H1 (cell line): ENCODE measurements at regions not wholly inside any gene's neighbourhood (a gene's known extent, or its start where the extent isn't known, plus 50 kb on each side); places are given as distances from the start of the nearest gene placed in this dataset.

Source experiments
- CTCF ChIA-PET: fragments of 300-600 bp; sonication (Branson Sonifier 250); formaldehyde crosslinking; loops from one replicate; lab custom pipeline; 2021; ENCODE audit not compliant: partially characterized antibody; lab: Charles Lee
- POLR2A ChIA-PET: fragments of 300-600 bp; sonication (Branson Sonifier 250); formaldehyde crosslinking; loops from one replicate; lab custom pipeline; 2021; ENCODE audit warnings: inconsistent platforms; ENCODE audit not compliant: partially characterized antibody; lab: Charles Lee
- DNase-seq, 2 experiments: peaks; one replicate each; pipeline versions ENCODE4 v3.0.0 to v3.0.0-alpha.2; 2010 to 2022; ENCODE audit warnings: low spot score in 2 of 2, low read depth in 1 of 2, mixed read lengths in 1 of 2
- FAIRE-seq: peaks from 2 replicates; lab custom pipeline; 2011; peaks lifted over from hg19 to GRCh38; lab: Jason Lieb, UNC
- H2AFZ ChIP-seq: 2 replicates; pipeline ENCODE4 v1.8.1; 2012; ENCODE audit warnings: low read length, inconsistent platforms
- H2AK5ac ChIP-seq: 2 replicates; pipeline ENCODE4 v1.6.1; 2013; ENCODE audit warnings: low read depth, low read length
- H2BK120ac ChIP-seq: replicated peaks from 2 replicates; pipeline ENCODE3; 2013; ENCODE audit warnings: low read depth, low read length, inconsistent platforms
- H2BK12ac ChIP-seq: 2 replicates; pipeline ENCODE4 v1.6.1; 2013; ENCODE audit warnings: low read depth, low read length
- H2BK15ac ChIP-seq: 2 replicates; pipeline ENCODE4 v1.6.1; 2013; ENCODE audit warnings: low read length
- H2BK20ac ChIP-seq: 2 replicates; pipeline ENCODE4 v1.6.1; 2013; ENCODE audit warnings: low read length
- H2BK5ac ChIP-seq: 2 replicates; pipeline ENCODE4 v1.6.1; 2013; ENCODE audit warnings: low read depth, low read length
- H3K14ac ChIP-seq: 2 replicates; pipeline ENCODE4 v1.6.1; 2013; ENCODE audit warnings: inconsistent platforms; ENCODE audit not compliant: insufficient read length
- H3K18ac ChIP-seq: 2 replicates; pipeline ENCODE4 v1.6.1; 2013; ENCODE audit warnings: low read length; ENCODE audit errors: extremely low read depth
- H3K23ac ChIP-seq: 2 replicates; pipeline ENCODE4 v1.6.1; 2013; ENCODE audit warnings: inconsistent platforms; ENCODE audit not compliant: insufficient read length
- H3K23me2 ChIP-seq: 2 replicates; pipeline ENCODE4 v1.6.1; 2013; ENCODE audit warnings: low read depth, low read length
- H3K27ac ChIP-seq: 2 replicates; pipeline ENCODE4 v1.6.1; 2011; ENCODE audit warnings: low read depth, low read length, inconsistent platforms
- H3K27me3 ChIP-seq, 4 experiments: replicated peaks in 1 of 4; 1 replicate in 1 of 4; 2 replicates in 3 of 4; pipeline versions ENCODE4 v1.6.1 to v1.8.1; 2011 to 2013; ENCODE audit warnings: low read length in 3 of 4, mild to moderate bottlenecking in 3 of 4, inconsistent platforms in 2 of 4, mixed read lengths in 2 of 4, moderate library complexity in 1 of 4; ENCODE audit not compliant: control insufficient read depth in 3 of 4, insufficient read depth in 3 of 4; ENCODE audit errors: extremely low read depth in 1 of 4
- H3K36me3 ChIP-seq, 4 experiments: 2 replicates each; pipeline versions ENCODE4 v1.6.1 to v1.8.1; 2011 to 2013; ENCODE audit warnings: mild to moderate bottlenecking in 4 of 4, low read length in 3 of 4, moderate library complexity in 2 of 4, control low read depth in 1 of 4, inconsistent platforms in 1 of 4; ENCODE audit not compliant: insufficient read depth in 4 of 4, control insufficient read depth in 2 of 4
- H3K4ac ChIP-seq: replicated peaks from 2 replicates; pipeline ENCODE3; 2013; ENCODE audit warnings: low read length, low read depth, mixed read lengths, inconsistent platforms; ENCODE audit not compliant: insufficient read length
- H3K4me1 ChIP-seq, 4 experiments: replicated peaks in 1 of 4; 1 replicate in 1 of 4; 2 replicates in 3 of 4; pipeline versions ENCODE4 v1.6.1 to v1.8.1; 2011 to 2013; ENCODE audit warnings: low read length in 3 of 4, inconsistent platforms in 2 of 4, mixed read lengths in 1 of 4; ENCODE audit not compliant: insufficient read depth in 4 of 4, control insufficient read depth in 3 of 4
- H3K4me2 ChIP-seq, 2 experiments: 2 replicates each; pipeline versions ENCODE4 v1.6.1 to v1.8.1; 2011 to 2013; ENCODE audit warnings: low read depth in 2 of 2, low read length in 2 of 2, control low read depth in 1 of 2, inconsistent platforms in 1 of 2, mild to moderate bottlenecking in 1 of 2; ENCODE audit not compliant: insufficient read depth in 1 of 2
- H3K4me3 ChIP-seq, 4 experiments: fragments of 200-600, 300-600 bp in 1 of 4; sonication (generic), shearing (Covaris generic), sonication (Bioruptor Twin) in 1 of 4; 2 replicates each; pipeline versions ENCODE4 v1.5.1 to v1.8.1; 2011 to 2016; ENCODE audit warnings: low read length in 4 of 4, low read depth in 3 of 4, control low read depth in 2 of 4, inconsistent platforms in 2 of 4, mild to moderate bottlenecking in 2 of 4, mixed read lengths in 1 of 4, moderate library complexity in 1 of 4; ENCODE audit not compliant: insufficient read depth in 2 of 4; ENCODE audit errors: extremely low read depth in 1 of 4
- H3K56ac ChIP-seq: replicated peaks from 2 replicates; pipeline ENCODE3; 2013; ENCODE audit warnings: low read depth, mild to moderate bottlenecking, mixed read lengths, low read length, inconsistent platforms; ENCODE audit not compliant: insufficient read length
- H3K79me1 ChIP-seq: 2 replicates; pipeline ENCODE4 v1.6.1; 2013; ENCODE audit warnings: low read depth, low read length, control low read depth
- H3K79me2 ChIP-seq, 2 experiments: 2 replicates each; pipeline versions ENCODE4 v1.6.1 to v1.8.1; 2012 to 2013; ENCODE audit warnings: low read length in 2 of 2, mild to moderate bottlenecking in 2 of 2, inconsistent platforms in 1 of 2; ENCODE audit not compliant: insufficient read depth in 2 of 2, control insufficient read depth in 1 of 2
- H3K9ac ChIP-seq, 4 experiments: replicated peaks in 1 of 4; 1 replicate in 1 of 4; 2 replicates in 3 of 4; pipeline versions ENCODE4 v1.6.1 to v1.8.1; 2011 to 2013; ENCODE audit warnings: low read depth in 3 of 4, low read length in 3 of 4, control low read depth in 2 of 4, mild to moderate bottlenecking in 2 of 4, moderate library complexity in 2 of 4, inconsistent platforms in 1 of 4; ENCODE audit errors: extremely low read depth in 1 of 4
- H3K9me3 ChIP-seq, 2 experiments: 2 replicates each; pipeline versions ENCODE4 v1.6.1 to v1.8.1; 2012 to 2013; ENCODE audit warnings: mild to moderate bottlenecking in 2 of 2, moderate library complexity in 2 of 2, control low read depth in 1 of 2, inconsistent platforms in 1 of 2, low read depth in 1 of 2, low read length in 1 of 2, mixed read lengths in 1 of 2; ENCODE audit not compliant: insufficient read depth in 2 of 2
- H4K20me1 ChIP-seq, 2 experiments: replicated peaks in 1 of 2; 2 replicates each; pipeline versions ENCODE3 to v1.8.1; 2011 to 2013; ENCODE audit warnings: inconsistent platforms in 2 of 2, low read length in 2 of 2, mild to moderate bottlenecking in 1 of 2; ENCODE audit not compliant: insufficient read depth in 2 of 2, control insufficient read depth in 1 of 2
- H4K5ac ChIP-seq: 2 replicates; pipeline ENCODE4 v1.6.1; 2013; ENCODE audit warnings: low read length, low read depth, mixed read lengths, inconsistent platforms; ENCODE audit not compliant: insufficient read length
- H4K8ac ChIP-seq: 2 replicates; pipeline ENCODE4 v1.8.0; 2013; ENCODE audit warnings: mild to moderate bottlenecking, moderate library complexity, low read length, inconsistent platforms; ENCODE audit not compliant: insufficient read depth; ENCODE audit errors: extremely low read depth
- H4K91ac ChIP-seq: replicated peaks from 2 replicates; pipeline ENCODE3; 2013; ENCODE audit warnings: low read length, mixed read lengths, inconsistent platforms; ENCODE audit not compliant: insufficient read length
- YY1 ChIP-seq: IDR thresholded peaks from 2 replicates; pipeline ENCODE4 v1.6.1; 2011; ENCODE audit warnings: low read depth, mild to moderate bottlenecking, low read length
- WGBS, 2 experiments: shearing (Covaris generic) in 1 of 2; methylation state at CpG; one replicate each; pipeline versions ENCODE4 v1.1.6 to v1.1.7; 2013 to 2015; ENCODE audit warnings: low lambda C conversion rate in 2 of 2, mixed read lengths in 2 of 2, inconsistent platforms in 1 of 2, low coverage in 1 of 2, missing lambda C conversion rate in 1 of 2; ENCODE audit not compliant: insufficient replicate concordance in 2 of 2, insufficient coverage in 1 of 2, insufficient read length in 1 of 2; ENCODE audit errors: extremely low coverage in 1 of 2, missing lambda C conversion rate in 1 of 2; 5-methylcytosine and 5-hydroxymethylcytosine counted together

DNA sequence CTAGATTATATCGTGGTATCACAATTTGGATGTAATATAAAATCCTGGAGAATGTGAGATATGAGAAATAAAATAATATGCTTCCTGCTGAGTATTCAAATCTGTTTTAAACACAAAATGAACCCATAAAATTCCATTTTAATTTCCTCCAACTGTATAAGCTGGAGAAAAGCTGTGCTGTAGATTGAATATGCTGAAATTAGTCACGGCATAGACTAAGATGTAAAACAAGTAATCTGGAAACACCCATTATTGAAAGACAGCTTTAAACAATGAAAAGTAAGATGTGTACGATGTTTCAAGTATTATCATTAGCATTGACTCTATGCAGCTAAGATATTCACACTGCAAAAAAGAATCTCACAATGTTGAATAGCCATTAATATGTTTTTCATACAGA lies 403.4 kb upstream of the BRINP3 start:
- no peak overlapping the region for H4K91ac ChIP-seq
- H3K27ac ChIP-seq, result no peak overlapping the region
- H3K79me1 ChIP-seq, result no peaks in the 10 kb centered on the region
- TF ChIP-seq YY1, result no peak
- no peak overlapping the region for H3K4ac ChIP-seq
- no peak overlapping the region for H2BK12ac ChIP-seq
- no peak overlapping the region for H3K4me2 ChIP-seq
- CTCF ChIA-PET, result no interaction called here
- H3K56ac ChIP-seq, result no peak overlapping the region
- H2AFZ ChIP-seq, result no peak overlapping the region; the same call in 1 of the 2 replicates
- H3K79me2 ChIP-seq, result no peaks in the 10 kb centered on the region
- H3K9ac ChIP-seq, result no peak overlapping the region
- no peak overlapping the region for H3K23ac ChIP-seq
- H3K36me3 ChIP-seq, result no peaks in the 10 kb centered on the region
- no peaks in the 10 kb centered on the region for H3K9me3 ChIP-seq
- H2AK5ac ChIP-seq, result no peak overlapping the region
- no peak overlapping the region for H3K4me3 ChIP-seq
- H4K5ac ChIP-seq, result no peak overlapping the region
- no peak overlapping the region for H2BK5ac ChIP-seq
- H4K20me1 ChIP-seq, result no peaks in the 10 kb centered on the region
- no peaks in the 10 kb centered on the region for H3K4me1 ChIP-seq
- no peak overlapping the region for H3K18ac ChIP-seq
- DNase-seq, result no peak
- H2BK20ac ChIP-seq, result no peak overlapping the region
- no peak overlapping the region for H3K14ac ChIP-seq
- no peak overlapping the region for H2BK120ac ChIP-seq
- no peaks in the 10 kb centered on the region for H3K23me2 ChIP-seq
- no peak for FAIRE-seq
- H4K8ac ChIP-seq, result no peak overlapping the region
- no peak overlapping the region for H2BK15ac ChIP-seq
- no peaks in the 10 kb centered on the region for H3K27me3 ChIP-seq
- 69% methylated on average over 3 of the region's 3 CpGs; no CpG with 5 or more reads in 1 of the 2 experiments for WGBS, 2 experiments
- POLR2A ChIA-PET, result no interaction called here
